B cell (primary cell): ENCODE measurements at regions not wholly inside any gene's neighbourhood (a gene's known extent, or its start where the extent isn't known, plus 50 kb on each side); places are given as distances from the start of the nearest gene placed in this dataset.

Experiments used
- EZH2 ChIP-seq: IDR thresholded peaks from 2 replicates; pipeline ENCODE4 v1.6.1; 2012; ENCODE audit warnings: borderline replicate concordance, low read depth, mild to moderate bottlenecking, moderate library complexity, low read length; ENCODE audit not compliant: insufficient read depth, poor library complexity, severe bottlenecking
- TF ChIP-seq, protein P1 (sequence below): fragments of 200-600 bp; IDR thresholded peaks from one replicate; pipeline ENCODE4 v1.8.0; 2022; ENCODE audit warnings: antibody characterized with exemption, mild to moderate bottlenecking

DNA sequence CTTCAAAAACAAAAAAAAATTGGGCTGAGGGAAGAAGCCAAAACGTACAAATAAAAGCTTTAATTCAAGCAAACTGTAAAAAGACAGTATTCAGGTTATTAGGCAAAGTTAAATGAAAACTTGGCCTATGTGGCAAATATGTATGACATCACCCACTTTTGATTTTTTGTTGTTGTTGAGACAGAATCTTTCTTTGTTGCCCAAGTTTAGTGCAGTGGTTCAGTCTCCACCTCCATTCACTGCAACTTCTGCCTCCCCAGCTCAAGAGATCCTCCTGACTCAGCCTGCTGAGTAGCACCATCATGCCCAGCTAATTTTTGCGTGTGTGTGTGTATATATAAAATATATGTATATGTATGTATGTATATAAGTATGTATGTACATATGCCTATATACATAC lies 440.4 kb upstream of the NRXN1 start:
- no peak for TF ChIP-seq EZH2
- TF ChIP-seq, protein P1, sequence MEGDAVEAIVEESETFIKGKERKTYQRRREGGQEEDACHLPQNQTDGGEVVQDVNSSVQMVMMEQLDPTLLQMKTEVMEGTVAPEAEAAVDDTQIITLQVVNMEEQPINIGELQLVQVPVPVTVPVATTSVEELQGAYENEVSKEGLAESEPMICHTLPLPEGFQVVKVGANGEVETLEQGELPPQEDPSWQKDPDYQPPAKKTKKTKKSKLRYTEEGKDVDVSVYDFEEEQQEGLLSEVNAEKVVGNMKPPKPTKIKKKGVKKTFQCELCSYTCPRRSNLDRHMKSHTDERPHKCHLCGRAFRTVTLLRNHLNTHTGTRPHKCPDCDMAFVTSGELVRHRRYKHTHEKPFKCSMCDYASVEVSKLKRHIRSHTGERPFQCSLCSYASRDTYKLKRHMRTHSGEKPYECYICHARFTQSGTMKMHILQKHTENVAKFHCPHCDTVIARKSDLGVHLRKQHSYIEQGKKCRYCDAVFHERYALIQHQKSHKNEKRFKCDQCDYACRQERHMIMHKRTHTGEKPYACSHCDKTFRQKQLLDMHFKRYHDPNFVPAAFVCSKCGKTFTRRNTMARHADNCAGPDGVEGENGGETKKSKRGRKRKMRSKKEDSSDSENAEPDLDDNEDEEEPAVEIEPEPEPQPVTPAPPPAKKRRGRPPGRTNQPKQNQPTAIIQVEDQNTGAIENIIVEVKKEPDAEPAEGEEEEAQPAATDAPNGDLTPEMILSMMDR = no peak
